ENCODE measurements at regions not wholly inside any gene's neighbourhood (a gene's known extent, or its start where the extent isn't known, plus 50 kb on each side); places are given as distances from the start of the nearest gene placed in this dataset.

DNA sequence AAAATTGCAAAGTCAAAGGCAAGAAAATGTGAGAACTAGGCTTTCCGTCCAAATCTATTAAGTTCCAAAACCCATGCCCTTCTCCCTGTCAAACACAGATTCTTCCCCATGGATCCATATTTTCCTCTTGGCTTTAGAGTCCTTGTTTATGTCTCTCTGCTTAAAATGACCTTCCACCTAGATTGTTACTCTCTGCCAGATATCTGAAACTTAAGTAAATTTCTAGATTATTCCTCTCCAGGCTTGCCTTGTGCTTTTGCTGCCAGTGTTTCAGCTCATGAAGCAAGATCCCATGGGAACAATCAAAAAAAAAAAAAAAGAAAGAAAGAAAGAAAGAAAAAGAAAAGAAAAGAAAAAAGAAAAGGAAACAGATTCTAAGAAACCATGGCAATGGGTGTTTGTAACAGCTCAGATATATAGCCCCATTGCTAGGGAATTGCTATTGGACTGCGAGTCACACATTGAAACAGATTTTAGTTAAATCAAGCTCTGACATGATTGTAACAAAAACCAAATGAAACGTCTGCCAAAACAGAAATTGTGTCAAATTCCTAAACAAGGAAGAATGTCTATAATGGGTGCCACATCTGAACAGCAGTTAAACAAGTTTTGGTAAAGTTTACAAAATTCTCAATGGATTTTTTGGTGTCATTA is 660.7 kb upstream of the CNTNAP5 start:
- TF ChIP-seq ZNF274 (IDR thresholded peaks at IDR 0.05; ENCODE audit: low read depth, low read length) (no peak), YY1 (IDR thresholded peaks at IDR 0.05; ENCODE audit: insufficient read depth, insufficient read length) (no peak)
